ENCODE measurements at regions not wholly inside any gene's neighbourhood (a gene's known extent, or its start where the extent isn't known, plus 50 kb on each side); places are given as distances from the start of the nearest gene placed in this dataset.

GRCh38 chr9:25418974-25419373 is 259.3 kb downstream of the TUSC1 start:
- no peak for DNase-seq (ENCODE audit: low spot score)
- in situ Hi-C loops (cut with MboI; ENCODE audit: low sequenced_read_pairs, unreplicated experiment) = no loop called here
- TF ChIP-seq CTCF (IDR thresholded peaks at IDR 0.05; ENCODE audit: borderline replicate concordance, control extremely low read depth, extremely low read depth, insufficient read depth, missing control alignments) = no peak

- no peak for DNase-seq (ENCODE audit: low spot score)
- no peak for TF ChIP-seq CTCF (IDR thresholded peaks at IDR 0.05; ENCODE audit: borderline replicate concordance, control extremely low read depth, extremely low read depth, insufficient read depth, missing control alignments)
- in situ Hi-C loops (cut with MboI; ENCODE audit: low sequenced_read_pairs, unreplicated experiment) = no loop called here
Measured at GRCh38 chr9:25415718-25416117, 262.5 kb downstream of the TUSC1 start.

GRCh38 chr9:25412646-25413045 is 265.6 kb downstream of the TUSC1 start:
- in situ Hi-C loops (cut with MboI; ENCODE audit: low sequenced_read_pairs, unreplicated experiment) = no loop called here
- no peak for DNase-seq (ENCODE audit: low spot score)
- TF ChIP-seq CTCF (IDR thresholded peaks at IDR 0.05; ENCODE audit: borderline replicate concordance, control extremely low read depth, extremely low read depth, insufficient read depth, missing control alignments) = no peak

- in situ Hi-C loops (cut with MboI; ENCODE audit: low sequenced_read_pairs, unreplicated experiment) = no loop called here
- no peak for DNase-seq (ENCODE audit: low spot score)
- no peak for TF ChIP-seq CTCF (IDR thresholded peaks at IDR 0.05; ENCODE audit: borderline replicate concordance, control extremely low read depth, extremely low read depth, insufficient read depth, missing control alignments)
Measured at GRCh38 chr9:25397746-25398145, 280.5 kb downstream of the TUSC1 start.

- in situ Hi-C loops (cut with MboI; ENCODE audit: low sequenced_read_pairs, unreplicated experiment) = no loop called here
- no peak for TF ChIP-seq CTCF (IDR thresholded peaks at IDR 0.05; ENCODE audit: borderline replicate concordance, control extremely low read depth, extremely low read depth, insufficient read depth, missing control alignments)
- DNase-seq (ENCODE audit: low spot score) = no peak
Measured at GRCh38 chr9:25396828-25397227, 281.4 kb downstream of the TUSC1 start.

GRCh38 chr9:25381141-25381540 is 297.1 kb downstream of the TUSC1 start:
- TF ChIP-seq CTCF (IDR thresholded peaks at IDR 0.05; ENCODE audit: borderline replicate concordance, control extremely low read depth, extremely low read depth, insufficient read depth, missing control alignments) = no peak
- no peak for DNase-seq (ENCODE audit: low spot score)
- in situ Hi-C loops (cut with MboI; ENCODE audit: low sequenced_read_pairs, unreplicated experiment) = no loop called here

- DNase-seq (ENCODE audit: low spot score) = no peak
- TF ChIP-seq CTCF (IDR thresholded peaks at IDR 0.05; ENCODE audit: borderline replicate concordance, control extremely low read depth, extremely low read depth, insufficient read depth, missing control alignments) = no peak
- in situ Hi-C loops (cut with MboI; ENCODE audit: low sequenced_read_pairs, unreplicated experiment) = no loop called here
Measured at GRCh38 chr9:25377039-25377438, 301.2 kb downstream of the TUSC1 start.
